Right lobe of liver (tissue), 4 donors: ENCODE measurements at regions not wholly inside any gene's neighbourhood (a gene's known extent, or its start where the extent isn't known, plus 50 kb on each side); places are given as distances from the start of the nearest gene placed in this dataset.

Experiments
- POLR2A ChIP-seq: fragments of 450-650 bp; IDR thresholded peaks from one replicate; pipeline ENCODE4 v1.6.1; 2017; ENCODE audit warnings: antibody characterized with exemption, mild to moderate bottlenecking
- TF ChIP-seq, protein P1 (sequence below), 4 donors: fragments of 200-600 bp in 3 of 4; fragments of 450-650 bp in 1 of 4; IDR thresholded peaks; one replicate each; pipeline versions ENCODE4 v1.5.1 to v1.8.0; 2016 to 2022; ENCODE audit warnings: antibody characterized with exemption in 4 of 4, mild to moderate bottlenecking in 2 of 4
- donor health status: DM: no; HTN: no; CAD: no.
- donor health status: DM: no; HTN: no; CAD: no.
- donor health status: DM: no; HTN: yes; CAD: no.

DNA sequence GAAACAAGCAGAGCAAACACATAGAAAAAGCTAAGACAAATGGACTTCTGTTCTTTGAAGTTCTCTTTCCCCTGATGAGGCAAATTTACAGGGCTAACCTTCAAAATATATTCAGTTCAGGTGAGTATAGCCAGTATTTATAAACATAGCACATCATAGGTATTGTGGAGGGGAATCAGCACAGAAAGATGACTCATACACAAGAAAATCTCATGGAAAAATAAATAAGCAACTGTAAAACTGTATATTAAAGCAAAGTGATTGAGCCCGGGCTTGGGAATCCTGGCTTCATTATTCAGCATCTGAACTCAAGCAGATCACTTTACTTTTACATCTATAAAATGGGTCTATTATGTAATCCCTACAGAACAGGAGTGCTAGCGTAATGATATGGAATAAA is 173.5 kb upstream of the PAPPA start:
- no peak for TF ChIP-seq POLR2A
- TF ChIP-seq, protein P1, sequence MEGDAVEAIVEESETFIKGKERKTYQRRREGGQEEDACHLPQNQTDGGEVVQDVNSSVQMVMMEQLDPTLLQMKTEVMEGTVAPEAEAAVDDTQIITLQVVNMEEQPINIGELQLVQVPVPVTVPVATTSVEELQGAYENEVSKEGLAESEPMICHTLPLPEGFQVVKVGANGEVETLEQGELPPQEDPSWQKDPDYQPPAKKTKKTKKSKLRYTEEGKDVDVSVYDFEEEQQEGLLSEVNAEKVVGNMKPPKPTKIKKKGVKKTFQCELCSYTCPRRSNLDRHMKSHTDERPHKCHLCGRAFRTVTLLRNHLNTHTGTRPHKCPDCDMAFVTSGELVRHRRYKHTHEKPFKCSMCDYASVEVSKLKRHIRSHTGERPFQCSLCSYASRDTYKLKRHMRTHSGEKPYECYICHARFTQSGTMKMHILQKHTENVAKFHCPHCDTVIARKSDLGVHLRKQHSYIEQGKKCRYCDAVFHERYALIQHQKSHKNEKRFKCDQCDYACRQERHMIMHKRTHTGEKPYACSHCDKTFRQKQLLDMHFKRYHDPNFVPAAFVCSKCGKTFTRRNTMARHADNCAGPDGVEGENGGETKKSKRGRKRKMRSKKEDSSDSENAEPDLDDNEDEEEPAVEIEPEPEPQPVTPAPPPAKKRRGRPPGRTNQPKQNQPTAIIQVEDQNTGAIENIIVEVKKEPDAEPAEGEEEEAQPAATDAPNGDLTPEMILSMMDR (IDR thresholded peaks at IDR 0.05): no peak
